Body of pancreas (tissue), 4 donors: ENCODE measurements at regions not wholly inside any gene's neighbourhood (a gene's known extent, or its start where the extent isn't known, plus 50 kb on each side); places are given as distances from the start of the nearest gene placed in this dataset.

Experiments used
- CTCF ChIP-seq, 7 experiments: fragments of 450-650 bp in 4 of 7; fragments of 200-600 bp in 3 of 7; sonication (generic) in 3 of 7; IDR thresholded peaks; one replicate each; pipeline ENCODE4 v1.5.1; 2016 to 2019; ENCODE audit warnings: antibody characterized with exemption in 7 of 7
- POLR2A ChIP-seq, 3 donors: fragments of 450-650 bp; IDR thresholded peaks; one replicate each; pipeline ENCODE4 v1.6.1; 2016; ENCODE audit warnings: antibody characterized with exemption in 3 of 3, mild to moderate bottlenecking in 2 of 3

GRCh38 chr6:26164120-26164505 is 76.9 kb downstream of the HFE start:
- no peak for TF ChIP-seq CTCF (IDR thresholded peaks at IDR 0.05)
- TF ChIP-seq POLR2A (IDR thresholded peaks at IDR 0.05): no peak
